ENCODE measurements at regions not wholly inside any gene's neighbourhood (a gene's known extent, or its start where the extent isn't known, plus 50 kb on each side); places are given as distances from the start of the nearest gene placed in this dataset.

DNA sequence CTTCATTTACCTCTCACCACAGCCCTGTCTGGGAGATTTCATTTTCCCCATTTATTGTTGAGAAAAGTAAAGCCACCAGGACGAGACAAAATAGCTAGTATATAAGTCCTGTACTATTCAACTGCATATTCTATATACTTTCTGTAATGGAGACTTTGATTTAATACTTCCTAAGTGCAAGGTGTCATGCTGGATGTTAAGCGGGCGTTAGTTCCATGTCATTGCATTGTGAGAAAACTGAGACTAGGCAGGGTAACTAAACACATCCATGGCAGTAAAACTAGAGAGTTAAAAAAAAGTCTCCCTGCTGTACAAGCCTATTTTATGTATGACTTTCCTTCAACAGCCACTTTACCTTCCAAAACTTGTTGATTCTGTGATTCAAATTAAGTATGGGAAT, 969.6 kb downstream of the STIM2 start:
- Histone ChIP-seq H4K20me1 (ENCODE audit: insufficient read depth) (no peaks in the 10 kb centered on the region), H3K27me3 (ENCODE audit: insufficient read depth) (no peaks in the 10 kb centered on the region), H3K4me1 (ENCODE audit: control insufficient read depth in 1 of 2, insufficient read depth in 2 of 2, low read depth in 1 of 2, low read length in 1 of 2) (no peaks in the 10 kb centered on the region), H3K79me2 (ENCODE audit: insufficient read depth) (no peaks in the 10 kb centered on the region), H3K9ac (no peak overlapping the region), H3K4me3 (ENCODE audit: low read depth in 2 of 2, low read length in 1 of 2) (no peak overlapping the region), H2AFZ (ENCODE audit: low read depth) (no peak overlapping the region), H3K36me3 (replicated peaks in 1 of 2; ENCODE audit: control insufficient read depth in 1 of 2, insufficient read depth in 2 of 2, low read length in 1 of 2) (no peaks in the 10 kb centered on the region), H3K9me2 (no peaks in the 10 kb centered on the region), H3K9me3 (no peaks in the 10 kb centered on the region), H3K27ac (ENCODE audit: low read depth in 2 of 2, low read length in 1 of 2) (no peak overlapping the region), H3K4me2 (no peak overlapping the region), H3F3A (replicated peaks; ENCODE audit: insufficient read depth) (no peaks in the 10 kb centered on the region)
- WGBS (ENCODE audit: low lambda C conversion rate): 12% methylated on average over 3 of the region's 3 CpGs
- no peak for DNase-seq
- POLR2A ChIA-PET: no interaction called here
- TF ChIP-seq GABPA (IDR thresholded peaks at IDR 0.05; ENCODE audit: low read depth) (no peak), TCF12 (IDR thresholded peaks at IDR 0.05) (no peak), EP300 (IDR thresholded peaks at IDR 0.05; ENCODE audit: borderline replicate concordance in 1 of 2, low read depth in 1 of 2, low read length in 1 of 2) (no peak)
- CTCF ChIA-PET: no interaction called here

DNA sequence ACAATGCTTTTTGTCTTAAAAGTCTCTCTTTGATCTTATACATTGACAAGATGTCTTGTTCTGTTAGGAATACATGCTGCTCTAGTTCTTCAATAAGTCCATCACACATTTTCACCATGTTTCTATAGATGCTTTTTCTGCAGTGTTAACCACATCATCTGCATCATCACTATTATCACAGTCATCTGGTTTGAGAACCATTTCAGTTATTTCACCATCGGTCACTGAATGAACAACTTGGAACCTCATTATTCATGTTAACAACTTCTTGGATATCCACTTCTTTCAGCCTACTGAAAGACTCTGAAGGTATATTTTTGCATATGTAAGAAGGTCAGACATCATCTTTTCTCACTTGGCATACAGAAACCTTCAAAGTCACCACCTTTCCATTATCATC, 975.2 kb downstream of the STIM2 start:
- CTCF ChIA-PET: no interaction called here
- no peaks in the 10 kb centered on the region for H4K20me1 ChIP-seq (ENCODE audit: insufficient read depth)
- no peaks in the 10 kb centered on the region for H3K9me3 ChIP-seq
- H3F3A ChIP-seq (replicated peaks; ENCODE audit: insufficient read depth): no peaks in the 10 kb centered on the region
- no peak overlapping the region for H2AFZ ChIP-seq (ENCODE audit: low read depth)
- H3K9ac ChIP-seq: no peak overlapping the region
- no peaks in the 10 kb centered on the region for H3K4me1 ChIP-seq (ENCODE audit: control insufficient read depth in 1 of 2, insufficient read depth in 2 of 2, low read depth in 1 of 2, low read length in 1 of 2)
- no peak for DNase-seq
- no peak overlapping the region for H3K4me3 ChIP-seq (ENCODE audit: low read depth in 2 of 2, low read length in 1 of 2)
- H3K4me2 ChIP-seq: no peak overlapping the region
- H3K27ac ChIP-seq (ENCODE audit: low read depth in 2 of 2, low read length in 1 of 2): no peak overlapping the region
- H3K79me2 ChIP-seq (ENCODE audit: insufficient read depth): no peaks in the 10 kb centered on the region
- H3K36me3 ChIP-seq (replicated peaks in 1 of 2; ENCODE audit: control insufficient read depth in 1 of 2, insufficient read depth in 2 of 2, low read length in 1 of 2): no peaks in the 10 kb centered on the region
- no peaks in the 10 kb centered on the region for H3K27me3 ChIP-seq (ENCODE audit: insufficient read depth)
- POLR2A ChIA-PET: no interaction called here
- TF ChIP-seq CHD2 (IDR thresholded peaks at IDR 0.05; ENCODE audit: low read length, partially characterized antibody) (no peak), NFIC (IDR thresholded peaks at IDR 0.05; ENCODE audit: borderline replicate concordance) (no peak), GATA2 (CRISPR knock-in tag; IDR thresholded peaks at IDR 0.05) (no peak), NRF1 (IDR thresholded peaks at IDR 0.05; ENCODE audit: low read depth, low read length) (no peak), SMC3 (IDR thresholded peaks at IDR 0.05; ENCODE audit: low read depth, low read length) (no peak), POLR2AphosphoS5 (IDR thresholded peaks at IDR 0.05; ENCODE audit: low read depth, low read length) (no peak), ELF1 (IDR thresholded peaks at IDR 0.05) (no peak), MAX (IDR thresholded peaks at IDR 0.05; ENCODE audit: low read depth) (no peak), MEF2A (IDR thresholded peaks at IDR 0.05; ENCODE audit: borderline replicate concordance, low read depth) (no peak), USF1 (IDR thresholded peaks at IDR 0.05; ENCODE audit: borderline replicate concordance, low read depth) (no peak)
- 17% methylated on average over 1 of the region's 1 CpG for WGBS (ENCODE audit: low lambda C conversion rate)
- no peaks in the 10 kb centered on the region for H3K9me2 ChIP-seq

GRCh38 chr4:27836523-27836922, 975.9 kb downstream of the STIM2 start:
- Histone ChIP-seq H3F3A (replicated peaks; ENCODE audit: insufficient read depth) (no peaks in the 10 kb centered on the region), H4K20me1 (ENCODE audit: insufficient read depth) (no peaks in the 10 kb centered on the region), H3K9me3 (no peaks in the 10 kb centered on the region), H3K9ac (no peak overlapping the region), H3K27ac (ENCODE audit: low read depth in 2 of 2, low read length in 1 of 2) (no peak overlapping the region), H3K79me2 (ENCODE audit: insufficient read depth) (no peaks in the 10 kb centered on the region), H3K4me3 (ENCODE audit: low read depth in 2 of 2, low read length in 1 of 2) (no peak overlapping the region), H3K4me1 (ENCODE audit: control insufficient read depth in 1 of 2, insufficient read depth in 2 of 2, low read depth in 1 of 2, low read length in 1 of 2) (no peaks in the 10 kb centered on the region), H3K27me3 (ENCODE audit: insufficient read depth) (no peaks in the 10 kb centered on the region), H2AFZ (ENCODE audit: low read depth) (no peak overlapping the region), H3K36me3 (replicated peaks in 1 of 2; ENCODE audit: control insufficient read depth in 1 of 2, insufficient read depth in 2 of 2, low read length in 1 of 2) (no peaks in the 10 kb centered on the region), H3K9me2 (no peaks in the 10 kb centered on the region), H3K4me2 (no peak overlapping the region)
- POLR2A ChIA-PET: no interaction called here
- no peak for TF ChIP-seq ELF1 (IDR thresholded peaks at IDR 0.05)
- no peak for TF ChIP-seq TCF12 (IDR thresholded peaks at IDR 0.05)
- TF ChIP-seq TEAD4 (IDR thresholded peaks at IDR 0.05; ENCODE audit: borderline replicate concordance, insufficient read depth): no peak
- no peak for TF ChIP-seq RCOR1 (IDR thresholded peaks at IDR 0.05; ENCODE audit: low read length)
- TF ChIP-seq JUND (IDR thresholded peaks at IDR 0.05): no peak
- TF ChIP-seq SMC3 (IDR thresholded peaks at IDR 0.05; ENCODE audit: low read depth, low read length): no peak
- TF ChIP-seq CHD2 (IDR thresholded peaks at IDR 0.05; ENCODE audit: low read length, partially characterized antibody): no peak
- CTCF ChIA-PET: no interaction called here
- DNase-seq: no peak
- 82% methylated on average over 4 of the region's 4 CpGs for WGBS (ENCODE audit: low lambda C conversion rate)

All from SK-N-SH (cell line).